ENCODE measurements at regions not wholly inside any gene's neighbourhood (a gene's known extent, or its start where the extent isn't known, plus 50 kb on each side); places are given as distances from the start of the nearest gene placed in this dataset.
"Not testable (repeated sequence)": the region's sequence is repeated elsewhere in the genome, so short reads cannot be mapped to it uniquely, and the experiment has no call there.

- no peak for DNase-seq
Observed at GRCh38 chr3:72044231-72044855, 259.4 kb upstream of the PROK2 start.

DNA sequence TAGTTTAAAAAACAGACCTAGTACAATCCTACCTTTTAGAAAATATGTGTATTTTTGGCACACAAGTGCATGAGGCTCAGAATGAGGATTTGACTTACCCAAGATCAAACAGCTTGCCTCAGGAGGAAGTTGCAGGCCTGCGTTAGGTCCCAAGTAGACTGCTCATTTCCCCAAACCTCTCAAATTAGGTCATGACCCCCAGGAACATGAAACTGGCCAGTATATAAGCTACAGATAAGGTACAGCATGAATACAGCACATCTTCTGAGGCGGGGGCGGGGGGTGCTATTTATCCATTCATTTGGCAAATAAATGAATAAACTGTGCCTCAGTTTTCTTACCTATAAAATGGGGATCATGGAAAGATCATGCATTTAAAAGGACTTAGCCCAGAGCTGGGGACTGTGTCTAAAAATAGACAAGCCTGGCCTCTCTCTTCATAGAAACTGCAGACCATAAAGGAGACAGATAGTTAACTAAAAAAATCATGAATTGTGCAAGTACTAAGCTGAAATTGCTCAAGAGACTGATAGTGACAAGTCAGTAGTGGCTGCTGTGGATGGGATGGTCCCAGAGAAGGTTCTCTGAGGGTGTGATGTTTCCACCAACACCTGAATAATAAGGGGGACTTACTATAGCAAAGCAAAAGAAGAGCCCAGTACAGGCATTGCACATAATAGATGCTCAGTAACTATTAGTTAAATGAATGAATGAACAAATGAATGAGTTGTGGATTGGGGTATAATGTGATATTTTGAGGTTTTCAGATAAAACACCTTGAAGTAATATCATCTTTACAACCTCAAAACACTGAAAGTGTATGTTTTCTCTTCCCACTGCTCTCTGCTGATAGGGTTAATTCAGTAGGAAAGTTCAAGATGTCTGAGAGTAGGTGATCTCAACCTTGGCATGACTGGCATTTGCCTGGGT is 258.5 kb upstream of the PROK2 start:
- DNase-seq: no peak

DNA sequence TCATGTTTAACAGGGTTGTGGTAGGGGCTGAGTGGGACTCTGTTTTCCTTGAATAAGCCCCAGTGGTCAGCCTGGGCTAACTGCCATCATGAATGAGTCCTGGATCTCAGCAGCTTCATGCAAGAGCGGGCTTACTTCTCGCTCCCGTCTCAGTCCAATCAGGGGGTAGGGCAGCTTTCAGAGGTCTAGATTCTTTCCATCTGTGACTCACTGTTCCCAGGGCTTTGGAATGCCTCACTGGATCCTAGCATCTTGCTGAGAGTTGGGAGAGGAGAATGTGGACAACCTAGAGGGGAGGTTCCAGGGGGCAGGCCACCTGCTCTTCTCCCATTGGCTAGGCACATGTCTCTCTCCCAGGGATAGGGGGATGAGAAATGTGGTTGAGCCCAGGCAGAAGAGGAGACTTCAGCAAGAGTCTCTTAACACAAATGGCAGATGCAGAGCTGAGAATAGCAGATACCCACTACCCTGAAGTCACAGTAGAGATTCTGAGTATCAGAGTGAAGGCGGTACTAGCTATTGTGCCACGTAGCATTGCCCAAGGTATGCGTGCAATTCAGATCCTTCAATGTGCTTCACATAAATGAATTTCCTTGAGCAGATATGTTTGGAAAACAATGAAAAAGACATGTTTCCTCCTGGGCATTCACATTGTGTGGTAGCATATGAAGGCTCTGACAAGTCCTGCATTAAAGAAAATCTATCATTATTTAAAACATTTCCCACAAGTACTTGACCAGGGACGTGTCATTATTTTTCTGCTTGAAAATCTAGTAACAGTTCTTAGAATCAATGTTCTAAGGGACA is 257.7 kb upstream of the PROK2 start:
- DNase-seq: no peak

DNA sequence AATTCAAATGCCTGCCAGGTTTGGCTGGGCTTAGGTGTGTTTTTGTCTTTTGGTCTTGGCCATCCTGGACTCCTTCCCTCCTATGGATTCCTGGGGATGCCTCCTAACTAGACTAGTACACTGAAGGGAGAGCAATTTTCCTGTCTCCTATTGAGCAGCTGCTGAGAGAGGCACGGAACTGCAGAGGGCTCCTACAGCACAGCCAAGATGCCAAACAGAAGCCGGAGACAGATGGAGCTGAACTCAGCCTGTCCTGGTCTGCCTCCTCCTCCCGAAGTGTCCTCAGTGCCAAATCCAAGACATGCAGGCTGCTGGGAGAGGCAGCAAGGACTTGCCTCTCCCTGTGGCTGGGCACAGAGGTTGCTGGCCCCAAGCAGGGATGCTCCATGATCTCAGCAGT is 256.6 kb upstream of the PROK2 start:
- DNase-seq: peak; percentile 36

DNA sequence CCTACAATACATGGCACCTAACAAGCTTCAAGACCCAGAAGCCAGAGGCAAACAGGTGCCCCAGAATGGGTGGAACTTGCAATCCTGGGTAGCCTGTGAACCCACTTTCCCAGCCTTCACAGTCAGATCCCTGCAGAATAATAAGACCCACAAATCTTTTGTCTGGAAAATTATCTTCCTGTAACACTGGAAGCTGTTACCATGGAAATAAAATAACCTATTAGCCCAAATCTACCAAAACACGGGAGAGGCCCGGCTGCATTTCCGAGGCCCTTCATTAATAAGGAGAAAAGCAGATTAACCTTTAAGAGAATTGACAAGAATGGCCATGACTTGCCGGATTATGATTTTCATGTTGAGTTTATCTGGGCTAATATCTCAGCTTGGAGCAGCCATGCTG is 256.1 kb upstream of the PROK2 start:
- no peak for DNase-seq

DNA sequence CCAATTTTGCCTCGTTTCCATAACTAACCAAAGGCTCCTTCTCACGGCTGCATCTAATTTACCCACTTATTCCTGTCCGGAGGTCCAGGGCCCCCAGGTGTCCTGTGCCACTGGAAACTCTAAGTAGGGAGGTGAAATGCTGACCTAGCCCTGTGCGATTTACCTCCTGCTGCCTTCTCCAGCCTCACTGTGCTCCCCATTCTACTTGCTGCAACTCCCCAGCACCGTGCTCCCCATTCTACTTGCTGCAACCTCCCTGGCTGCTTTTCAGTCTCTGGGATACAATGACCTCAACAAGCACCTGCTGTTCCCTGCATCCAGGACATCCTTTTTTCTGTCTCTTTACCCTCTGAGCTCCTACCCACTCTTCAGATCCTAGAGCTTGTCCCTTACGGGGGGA is 254.7 kb upstream of the PROK2 start:
- DNase-seq: no peak

DNA sequence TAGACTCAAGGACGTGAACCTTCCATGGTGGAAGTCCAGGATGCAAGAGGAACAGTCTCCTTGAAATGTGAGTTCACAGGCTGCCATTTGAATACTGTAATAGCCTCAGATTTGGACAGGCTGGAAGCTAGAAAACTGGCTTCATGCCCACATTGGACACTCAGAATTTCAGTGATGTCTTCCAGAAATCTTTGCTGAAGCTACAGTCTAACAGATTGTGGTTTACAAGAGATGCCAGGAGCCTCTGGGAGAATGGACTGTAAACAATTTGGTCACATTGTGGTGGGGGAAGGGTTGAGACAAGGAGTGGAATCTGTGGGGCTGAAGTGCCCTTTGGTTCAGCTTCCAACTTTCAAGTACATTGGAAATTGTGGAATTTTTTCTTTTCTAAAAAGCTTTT is 252.0 kb upstream of the PROK2 start:
- DNase-seq: no peak

DNA sequence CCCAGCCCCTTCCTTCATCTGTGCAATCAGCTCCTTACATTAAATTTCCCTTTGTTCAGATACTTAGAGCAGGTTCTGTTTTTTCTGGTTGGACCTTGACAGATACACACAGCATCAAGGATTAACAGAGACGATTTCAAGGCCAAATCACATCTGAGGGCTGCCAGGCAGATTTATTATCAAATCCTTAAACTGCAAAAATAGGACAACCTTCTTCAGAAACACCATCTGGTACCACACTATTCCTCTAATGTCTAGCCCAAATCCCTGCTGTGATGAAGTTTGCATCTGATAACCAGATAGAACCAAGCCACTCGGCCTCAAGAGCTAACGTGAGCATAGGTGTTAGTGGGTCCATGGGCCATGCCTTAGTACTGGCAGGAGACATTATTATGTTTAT is 250.7 kb upstream of the PROK2 start:
- no peak for DNase-seq

DNA sequence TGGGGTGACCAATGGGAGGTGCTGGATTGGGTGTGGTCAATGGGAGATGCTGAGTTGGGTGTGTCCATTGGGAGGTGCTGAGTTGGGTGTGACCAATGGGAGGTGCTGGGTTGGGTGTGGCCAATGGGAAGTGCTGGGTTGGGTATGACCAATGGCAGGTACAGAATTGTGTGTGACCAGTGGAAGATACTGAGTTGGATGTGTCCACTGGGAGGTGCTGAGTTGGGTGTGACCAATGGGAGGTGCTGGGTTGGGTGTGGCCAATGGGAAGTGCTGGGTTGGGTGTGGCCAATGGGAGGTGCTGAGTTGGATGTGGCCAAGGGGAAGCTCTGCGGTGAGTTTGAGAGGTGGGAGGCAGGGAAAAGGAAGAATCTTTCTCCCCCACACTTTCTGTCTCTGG is 250.0 kb upstream of the PROK2 start:
- DNase-seq: no peak

DNA sequence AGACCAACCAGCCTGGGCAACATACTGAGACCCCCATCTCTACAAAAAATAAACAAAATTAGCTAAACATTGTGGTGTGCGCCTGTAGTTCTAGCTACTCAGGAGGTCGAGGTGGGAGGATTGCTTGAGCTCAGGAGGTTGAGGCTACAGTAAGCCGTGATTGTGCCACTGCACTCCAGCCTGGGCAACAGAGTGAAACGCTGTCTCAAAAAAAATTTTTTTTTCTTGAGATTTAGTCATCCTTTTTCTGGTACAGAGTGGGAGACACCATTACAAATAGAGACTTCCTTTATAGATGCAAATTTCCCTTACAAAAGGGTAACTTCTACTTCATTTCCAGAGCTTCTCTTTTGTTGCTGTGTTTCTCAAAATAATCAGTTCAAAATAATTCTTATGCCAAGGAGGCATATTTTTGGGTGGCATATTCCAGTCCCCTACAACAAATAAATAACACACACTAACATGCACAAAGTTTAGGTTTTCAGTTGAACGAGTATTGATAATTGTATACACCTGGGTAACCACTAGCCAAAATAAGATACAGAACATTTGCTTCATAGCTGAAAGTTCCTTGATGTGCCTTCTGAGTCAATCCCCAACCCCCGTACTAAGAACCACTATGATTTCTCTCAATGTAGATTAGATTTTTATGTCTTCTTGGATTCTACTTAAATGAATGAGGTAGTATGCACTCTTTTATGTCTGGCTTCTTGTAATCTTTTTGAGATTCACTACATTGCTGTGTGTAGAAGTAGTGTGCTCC is 248.9 kb upstream of the PROK2 start:
- no peak for DNase-seq

- no peak for DNase-seq
Observed at GRCh38 chr3:72032441-72033135, 247.6 kb upstream of the PROK2 start.

DNA sequence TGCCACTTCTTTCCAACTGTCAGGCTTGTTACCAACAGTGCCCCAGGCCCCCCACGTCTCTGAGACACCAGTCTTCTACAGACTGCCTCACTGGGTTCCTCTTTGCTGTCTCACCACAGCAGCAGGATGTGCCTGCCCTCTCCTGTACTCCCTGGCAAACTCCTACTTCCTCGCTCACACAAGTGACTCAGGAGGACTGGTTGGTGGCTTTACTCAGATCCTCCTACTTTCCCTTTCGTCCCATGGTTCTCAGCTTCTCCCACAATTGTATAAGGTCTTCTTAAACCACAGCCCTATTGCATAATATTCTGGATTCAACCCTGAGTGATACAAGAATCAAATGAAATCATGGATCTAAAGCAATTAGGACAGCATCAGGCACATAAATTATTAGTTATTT is 246.6 kb upstream of the PROK2 start:
- DNase-seq: no peak

DNA sequence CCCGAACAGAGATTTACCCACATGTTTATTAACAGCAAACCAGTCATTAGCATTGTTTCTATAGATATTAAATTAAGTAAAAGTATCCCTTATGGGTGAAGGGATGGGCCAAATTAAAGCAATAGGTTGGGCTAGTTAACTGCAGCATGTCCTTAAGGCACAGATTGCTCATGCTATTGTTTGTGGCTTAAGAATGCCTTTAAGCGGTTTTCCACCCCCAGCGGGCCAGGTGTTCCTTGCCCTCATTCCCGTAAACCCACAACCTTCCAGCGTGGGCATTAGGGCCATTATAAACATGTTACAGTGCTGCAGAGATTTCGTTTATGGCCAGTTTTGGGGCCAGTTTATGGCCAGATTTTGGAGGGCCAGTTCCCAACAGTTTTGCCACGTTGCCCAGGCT is 245.3 kb upstream of the PROK2 start:
- not testable (repeated sequence) for DNase-seq

GRCh38 chr3:72028726-72029125 is 243.8 kb upstream of the PROK2 start:
- DNase-seq: not testable (repeated sequence)

- DNase-seq: not testable (repeated sequence)
Observed at GRCh38 chr3:72028307-72028706, 243.4 kb upstream of the PROK2 start.

GRCh38 chr3:72027728-72028127 is 242.8 kb upstream of the PROK2 start:
- DNase-seq: not testable (repeated sequence)

GRCh38 chr3:72022027-72022426 is 237.1 kb upstream of the PROK2 start:
- DNase-seq: no peak

DNA sequence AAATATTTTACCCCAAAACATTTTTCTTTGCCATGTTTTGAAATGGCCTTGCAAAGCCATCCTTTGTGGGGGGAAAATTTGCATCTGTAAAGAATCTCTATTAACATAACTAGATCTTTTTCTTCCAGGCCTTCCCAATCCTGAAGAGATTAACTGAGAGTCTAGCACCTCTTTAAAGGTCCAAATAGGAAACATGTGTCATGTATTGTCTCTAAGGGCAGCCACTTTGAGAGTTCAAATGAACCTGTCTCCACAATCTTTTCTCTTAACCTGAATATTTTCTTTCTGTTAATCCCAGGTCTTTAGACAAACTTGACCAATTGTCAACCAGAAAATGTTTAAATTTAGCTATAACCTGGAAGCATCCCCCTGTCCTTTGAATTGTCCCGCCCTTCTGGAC is 236.6 kb upstream of the PROK2 start:
- DNase-seq: no peak

DNA sequence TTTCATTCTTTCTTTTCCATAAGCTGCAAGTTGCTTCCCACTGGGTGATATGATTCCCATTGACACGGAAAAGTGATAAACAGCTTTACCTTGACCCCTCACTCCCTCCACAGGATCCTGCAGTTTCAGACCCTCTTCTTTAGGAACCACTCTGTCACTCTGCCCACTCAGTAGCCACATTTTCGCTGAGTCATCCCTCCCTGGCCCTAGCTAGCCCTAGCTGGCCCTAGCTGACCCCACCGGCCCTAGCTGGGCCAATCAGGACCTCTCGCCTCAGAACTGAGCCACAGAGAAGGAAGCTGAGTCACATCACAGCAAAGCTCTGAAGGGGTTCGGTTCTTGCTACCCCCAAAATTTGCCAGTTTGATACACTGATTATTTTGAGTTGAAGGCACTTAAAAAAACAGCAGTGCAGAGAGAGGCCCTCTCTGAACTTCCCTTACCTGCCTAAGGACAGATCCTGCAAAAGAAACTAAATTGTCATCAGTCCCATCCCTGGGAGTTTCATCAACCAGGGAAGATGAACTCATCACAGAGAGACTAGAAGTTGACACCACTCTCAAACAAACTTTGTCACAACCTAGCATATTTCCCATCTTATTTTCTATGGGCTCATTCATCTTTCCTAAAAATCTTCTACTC is 233.5 kb upstream of the PROK2 start:
- no peak for DNase-seq

GRCh38 chr3:72017935-72018334 is 233.0 kb upstream of the PROK2 start:
- no peak for DNase-seq

- DNase-seq: no peak
Observed at GRCh38 chr3:72017311-72017710, 232.4 kb upstream of the PROK2 start.

All from hindlimb muscle (tissue), 1 donor.